Mucosa of rectum (tissue), 2 donors: ENCODE measurements at regions not wholly inside any gene's neighbourhood (a gene's known extent, or its start where the extent isn't known, plus 50 kb on each side); places are given as distances from the start of the nearest gene placed in this dataset.

Experiments
- H3K27ac ChIP-seq, 2 donors: one replicate each; pipeline ENCODE4 v1.7.0; 2013; ENCODE audit warnings: inconsistent platforms in 2 of 2, low read depth in 2 of 2, low read length in 2 of 2
- H3K27me3 ChIP-seq, 2 donors: one replicate each; pipeline ENCODE4 v1.7.0; 2013; ENCODE audit warnings: low read length in 2 of 2; ENCODE audit not compliant: control insufficient read depth in 2 of 2, insufficient read depth in 2 of 2
- H3K36me3 ChIP-seq, 2 donors: one replicate each; pipeline ENCODE4 v1.7.0; 2013; ENCODE audit warnings: low read length in 2 of 2; ENCODE audit not compliant: control insufficient read depth in 2 of 2, insufficient read depth in 2 of 2
- H3K4me1 ChIP-seq, 2 donors: one replicate each; pipeline ENCODE4 v1.7.0; 2013; ENCODE audit warnings: low read length in 2 of 2, mild to moderate bottlenecking in 1 of 2; ENCODE audit not compliant: control insufficient read depth in 2 of 2, insufficient read depth in 2 of 2
- H3K4me3 ChIP-seq, 2 donors: one replicate each; pipeline ENCODE4 v1.7.0; 2013; ENCODE audit warnings: low read length in 2 of 2
- H3K9ac ChIP-seq, 2 donors: one replicate each; pipeline ENCODE4 v1.7.0; 2013; ENCODE audit warnings: low read length in 2 of 2, low read depth in 1 of 2, mild to moderate bottlenecking in 1 of 2
- H3K9me3 ChIP-seq, 2 donors: one replicate each; pipeline ENCODE4 v1.7.0; 2013; ENCODE audit warnings: low read length in 2 of 2; ENCODE audit not compliant: control insufficient read depth in 2 of 2
- donor health status: healthy.
- donor health status: Normal muscosa, but diverticular disease.

GRCh38 chr2:143830476-143830875 is 689.4 kb downstream of the ZEB2 start:
- H3K9ac ChIP-seq: no peak overlapping the region
- H3K4me1 ChIP-seq: no peaks in the 10 kb centered on the region
- H3K27me3 ChIP-seq: no peaks in the 10 kb centered on the region
- no peaks in the 10 kb centered on the region for H3K9me3 ChIP-seq
- H3K4me3 ChIP-seq: no peak overlapping the region
- H3K36me3 ChIP-seq: no peaks in the 10 kb centered on the region
- H3K27ac ChIP-seq: no peak overlapping the region

GRCh38 chr2:143828763-143829537 is 691.0 kb downstream of the ZEB2 start:
- Histone ChIP-seq H3K36me3 (no peaks in the 10 kb centered on the region), H3K4me1 (no peaks in the 10 kb centered on the region), H3K9ac (no peak overlapping the region), H3K27ac (no peak overlapping the region), H3K27me3 (no peaks in the 10 kb centered on the region), H3K4me3 (no peak overlapping the region), H3K9me3 (no peaks in the 10 kb centered on the region)

DNA sequence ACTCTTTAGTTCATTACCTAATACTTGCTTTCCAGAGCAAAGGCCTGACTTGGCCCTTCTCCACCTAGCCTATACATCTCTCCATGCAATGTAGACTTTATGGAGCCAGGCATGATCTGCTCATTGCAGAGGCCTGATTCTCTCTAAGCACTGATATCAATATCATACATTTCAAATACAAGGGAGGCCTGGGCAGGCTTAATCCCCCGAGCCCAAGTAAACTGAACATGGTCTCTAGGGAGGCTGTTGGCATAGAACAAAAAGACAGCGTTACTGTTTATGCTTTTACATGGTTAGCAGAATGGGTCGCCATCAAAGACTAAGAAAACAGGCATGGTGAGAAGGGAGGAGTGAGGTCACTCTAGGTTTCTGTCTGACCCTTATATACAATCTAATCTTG is 695.1 kb downstream of the ZEB2 start:
- Histone ChIP-seq H3K9me3 (no peaks in the 10 kb centered on the region), H3K9ac (no peak overlapping the region), H3K4me1 (no peaks in the 10 kb centered on the region), H3K36me3 (no peaks in the 10 kb centered on the region), H3K4me3 (no peak overlapping the region), H3K27me3 (no peaks in the 10 kb centered on the region), H3K27ac (no peak overlapping the region)

- no peak overlapping the region for H3K4me3 ChIP-seq
- no peak overlapping the region for H3K9ac ChIP-seq
Observed at GRCh38 chr2:143823876-143824275, 694.7 kb downstream of the ARHGAP15 start.

GRCh38 chr2:143823296-143823695 is 694.1 kb downstream of the ARHGAP15 start:
- no peaks in the 10 kb centered on the region for H3K4me1 ChIP-seq
- no peak overlapping the region for H3K27ac ChIP-seq
- no peaks in the 10 kb centered on the region for H3K9me3 ChIP-seq
- H3K36me3 ChIP-seq: no peaks in the 10 kb centered on the region
- H3K27me3 ChIP-seq: no peaks in the 10 kb centered on the region
- no peak overlapping the region for H3K9ac ChIP-seq
- H3K4me3 ChIP-seq: no peak overlapping the region

More at GRCh38 chr2:143823876-143824275, 694.7 kb downstream of the ARHGAP15 start:
- no peaks in the 10 kb centered on the region for H3K4me1 ChIP-seq
- H3K36me3 ChIP-seq: no peaks in the 10 kb centered on the region
- H3K27ac ChIP-seq: no peak overlapping the region
- H3K27me3 ChIP-seq: no peaks in the 10 kb centered on the region
- no peaks in the 10 kb centered on the region for H3K9me3 ChIP-seq

DNA sequence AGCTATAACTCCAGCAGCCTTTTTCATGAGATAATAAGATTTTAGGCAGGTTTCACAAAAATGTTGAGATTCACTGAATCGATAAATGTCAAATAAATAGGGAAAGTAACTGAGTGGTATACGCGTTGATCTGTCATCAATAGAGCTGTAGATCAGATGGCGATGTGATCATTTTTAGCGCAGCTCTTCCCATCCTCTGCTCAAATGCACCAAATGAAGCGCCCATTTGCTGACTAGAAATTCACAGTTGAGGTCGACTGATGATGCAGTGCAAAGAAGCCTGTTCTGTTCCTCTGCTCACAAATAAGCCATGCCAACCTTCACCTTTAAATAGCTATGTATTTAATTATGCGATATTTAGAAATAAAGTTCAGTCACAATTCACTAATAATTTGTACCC is 693.5 kb downstream of the ARHGAP15 start:
- Histone ChIP-seq H3K27ac (no peak overlapping the region), H3K4me1 (no peaks in the 10 kb centered on the region), H3K9me3 (no peaks in the 10 kb centered on the region), H3K36me3 (no peaks in the 10 kb centered on the region), H3K4me3 (no peak overlapping the region), H3K9ac (no peak overlapping the region), H3K27me3 (no peaks in the 10 kb centered on the region)

GRCh38 chr2:143819764-143820163 is 690.5 kb downstream of the ARHGAP15 start:
- Histone ChIP-seq H3K4me3 (no peak overlapping the region), H3K9me3 (no peaks in the 10 kb centered on the region), H3K4me1 (no peaks in the 10 kb centered on the region), H3K36me3 (no peaks in the 10 kb centered on the region), H3K9ac (no peak overlapping the region), H3K27me3 (no peaks in the 10 kb centered on the region), H3K27ac (no peak overlapping the region)

DNA sequence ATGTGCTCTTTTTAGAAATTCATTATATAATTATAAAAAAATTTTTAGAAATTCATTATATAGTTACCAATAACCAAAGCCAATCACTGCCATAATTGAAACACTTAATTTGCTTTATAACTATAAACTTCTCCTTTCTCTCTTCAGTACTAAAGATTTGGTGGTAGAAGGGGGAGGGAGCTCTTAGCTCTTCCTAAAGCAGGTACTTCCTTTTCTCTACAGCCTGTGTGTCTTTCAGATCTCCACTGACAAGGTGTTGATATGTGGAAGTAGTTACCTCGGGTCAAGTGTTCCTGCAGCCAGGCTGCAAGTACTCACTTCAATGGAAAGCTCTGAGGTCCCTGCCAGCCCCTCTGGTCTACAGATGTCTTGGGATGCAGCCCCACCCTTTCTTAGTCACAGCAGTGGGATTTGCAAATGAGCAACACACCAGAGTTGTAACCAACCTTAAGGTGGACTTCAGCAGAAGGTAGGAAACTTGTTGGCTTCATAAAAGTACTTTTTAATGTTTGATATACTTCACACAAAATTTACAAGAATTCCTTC is 690.0 kb downstream of the ARHGAP15 start:
- Histone ChIP-seq H3K36me3 (no peaks in the 10 kb centered on the region), H3K9me3 (no peaks in the 10 kb centered on the region), H3K4me1 (no peaks in the 10 kb centered on the region), H3K27me3 (no peaks in the 10 kb centered on the region), H3K27ac (no peak overlapping the region), H3K9ac (no peak overlapping the region), H3K4me3 (no peak overlapping the region)
